ENCODE measurements at regions not wholly inside any gene's neighbourhood (a gene's known extent, or its start where the extent isn't known, plus 50 kb on each side); places are given as distances from the start of the nearest gene placed in this dataset.

DNA sequence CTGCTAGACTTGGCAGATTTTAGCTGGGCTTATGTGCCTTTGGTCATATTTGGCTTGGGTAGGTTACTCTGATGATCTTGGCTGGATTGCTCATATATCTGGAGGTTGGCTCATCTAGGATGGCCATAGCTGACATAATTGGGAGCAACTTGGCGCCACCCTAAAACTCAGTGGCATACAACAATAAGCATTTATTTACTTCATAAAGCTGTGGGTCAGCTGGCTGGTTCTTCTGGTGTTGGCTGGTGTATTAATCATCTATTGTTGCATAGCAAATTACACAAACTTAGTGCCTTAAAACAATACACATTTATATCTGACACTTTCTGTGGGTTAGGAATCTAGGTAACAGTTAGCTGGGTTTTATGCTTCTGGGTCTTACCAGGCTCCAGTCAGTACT is 297.3 kb upstream of the JAG1 start:
- TF ChIP-seq POLR2A (IDR thresholded peaks at IDR 0.05; ENCODE audit: low read depth, low read length) (no peak), CEBPB (IDR thresholded peaks at IDR 0.05; ENCODE audit: low read depth, low read length) (no peak), MXI1 (IDR thresholded peaks at IDR 0.05; ENCODE audit: borderline replicate concordance, low read depth, low read length) (no peak), RCOR1 (IDR thresholded peaks at IDR 0.05; ENCODE audit: insufficient replicate concordance, low read length) (no peak), RFX5 (IDR thresholded peaks at IDR 0.05; ENCODE audit: low read depth, low read length) (no peak), SMC3 (IDR thresholded peaks at IDR 0.05; ENCODE audit: low read depth, low read length) (no peak), MAFK (IDR thresholded peaks at IDR 0.05; ENCODE audit: low read depth, low read length) (no peak)
- TF ChIP-seq, protein P1, sequence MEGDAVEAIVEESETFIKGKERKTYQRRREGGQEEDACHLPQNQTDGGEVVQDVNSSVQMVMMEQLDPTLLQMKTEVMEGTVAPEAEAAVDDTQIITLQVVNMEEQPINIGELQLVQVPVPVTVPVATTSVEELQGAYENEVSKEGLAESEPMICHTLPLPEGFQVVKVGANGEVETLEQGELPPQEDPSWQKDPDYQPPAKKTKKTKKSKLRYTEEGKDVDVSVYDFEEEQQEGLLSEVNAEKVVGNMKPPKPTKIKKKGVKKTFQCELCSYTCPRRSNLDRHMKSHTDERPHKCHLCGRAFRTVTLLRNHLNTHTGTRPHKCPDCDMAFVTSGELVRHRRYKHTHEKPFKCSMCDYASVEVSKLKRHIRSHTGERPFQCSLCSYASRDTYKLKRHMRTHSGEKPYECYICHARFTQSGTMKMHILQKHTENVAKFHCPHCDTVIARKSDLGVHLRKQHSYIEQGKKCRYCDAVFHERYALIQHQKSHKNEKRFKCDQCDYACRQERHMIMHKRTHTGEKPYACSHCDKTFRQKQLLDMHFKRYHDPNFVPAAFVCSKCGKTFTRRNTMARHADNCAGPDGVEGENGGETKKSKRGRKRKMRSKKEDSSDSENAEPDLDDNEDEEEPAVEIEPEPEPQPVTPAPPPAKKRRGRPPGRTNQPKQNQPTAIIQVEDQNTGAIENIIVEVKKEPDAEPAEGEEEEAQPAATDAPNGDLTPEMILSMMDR (conservative IDR thresholded peaks at IDR 0.05; ENCODE audit: low read depth, low read length): no peak
- TF ChIP-seq, protein P2, sequence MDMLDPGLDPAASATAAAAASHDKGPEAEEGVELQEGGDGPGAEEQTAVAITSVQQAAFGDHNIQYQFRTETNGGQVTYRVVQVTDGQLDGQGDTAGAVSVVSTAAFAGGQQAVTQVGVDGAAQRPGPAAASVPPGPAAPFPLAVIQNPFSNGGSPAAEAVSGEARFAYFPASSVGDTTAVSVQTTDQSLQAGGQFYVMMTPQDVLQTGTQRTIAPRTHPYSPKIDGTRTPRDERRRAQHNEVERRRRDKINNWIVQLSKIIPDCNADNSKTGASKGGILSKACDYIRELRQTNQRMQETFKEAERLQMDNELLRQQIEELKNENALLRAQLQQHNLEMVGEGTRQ (IDR thresholded peaks at IDR 0.05; ENCODE audit: low read depth, low read length): no peak
